GM12892 (cell line): ENCODE measurements at regions not wholly inside any gene's neighbourhood (a gene's known extent, or its start where the extent isn't known, plus 50 kb on each side); places are given as distances from the start of the nearest gene placed in this dataset.
A peak's percentile ranks its signal among the peaks of the same experiment; 100 is the strongest.
"Not testable (repeated sequence)": the region's sequence is repeated elsewhere in the genome, so short reads cannot be mapped to it uniquely, and the experiment has no call there.

Source experiments
- DNase-seq: peaks from one replicate; pipeline ENCODE4 v3.0.0; 2011; ENCODE audit not compliant: insufficient read length
- FAIRE-seq: peaks from 2 replicates; lab custom pipeline; 2011; peaks lifted over from hg19 to GRCh38; lab: Jason Lieb, UNC
- POLR2A ChIP-seq: IDR thresholded peaks from 2 replicates; pipeline ENCODE4 v1.6.1; 2011; ENCODE audit warnings: low read depth, low read length, control low read depth
- POLR2AphosphoS5 ChIP-seq: IDR thresholded peaks from 2 replicates; pipeline ENCODE4 v1.6.1; 2011; ENCODE audit warnings: low read depth, low read length, control low read depth
- TAF1 ChIP-seq: IDR thresholded peaks from 2 replicates; pipeline ENCODE4 v1.6.1; 2011; ENCODE audit warnings: low read depth, mild to moderate bottlenecking, control low read depth, low read length, borderline replicate concordance

- DNase-seq (no peak), FAIRE-seq (peak; percentile 5)
- TF ChIP-seq TAF1: no peak
- TF ChIP-seq POLR2A: no peak
- TF ChIP-seq POLR2AphosphoS5: no peak
These were observed 311.9 kb downstream of the EDEM1 start for GRCh38 chr3:5499404-5499803.

GRCh38 chr3:5503136-5503535 is 315.6 kb downstream of the EDEM1 start:
- TF ChIP-seq POLR2A: no peak
- no peak for TF ChIP-seq TAF1
- TF ChIP-seq POLR2AphosphoS5: no peak
- FAIRE-seq (no peak), DNase-seq (no peak)

GRCh38 chr3:5504135-5504534 is 316.6 kb downstream of the EDEM1 start:
- no peak for TF ChIP-seq POLR2A
- FAIRE-seq: no peak
- no peak for DNase-seq

GRCh38 chr3:5505163-5505562 is 317.7 kb downstream of the EDEM1 start:
- DNase-seq: no peak
- TF ChIP-seq TAF1 (no peak), POLR2AphosphoS5 (no peak), POLR2A (no peak)
- FAIRE-seq: no peak

- DNase-seq (no peak), FAIRE-seq (no peak)
- no peak for TF ChIP-seq TAF1
These were observed 318.5 kb downstream of the EDEM1 start for GRCh38 chr3:5505997-5506396.

GRCh38 chr3:5508860-5509259 is 321.4 kb downstream of the EDEM1 start:
- FAIRE-seq: not testable (repeated sequence)

GRCh38 chr3:5510300-5510699 is 322.8 kb downstream of the EDEM1 start:
- FAIRE-seq: no peak
- no peak for DNase-seq
- no peak for TF ChIP-seq TAF1

More at GRCh38 chr3:5508860-5509259, 321.4 kb downstream of the EDEM1 start:
- DNase-seq: not testable (repeated sequence)

GRCh38 chr3:5517921-5518320 is 330.4 kb downstream of the EDEM1 start:
- DNase-seq: no peak
- TF ChIP-seq TAF1: no peak
- FAIRE-seq: no peak

GRCh38 chr3:5520237-5520636 is 332.7 kb downstream of the EDEM1 start:
- DNase-seq (no peak), FAIRE-seq (peak; percentile 63)
- TF ChIP-seq POLR2A: no peak
- TF ChIP-seq POLR2AphosphoS5: no peak
- no peak for TF ChIP-seq TAF1

GRCh38 chr3:5523125-5523524 is 335.6 kb downstream of the EDEM1 start:
- TF ChIP-seq POLR2A (no peak), TAF1 (no peak), POLR2AphosphoS5 (no peak)
- DNase-seq (no peak), FAIRE-seq (no peak)

GRCh38 chr3:5531039-5531438 is 343.5 kb downstream of the EDEM1 start:
- FAIRE-seq (no peak), DNase-seq (no peak)
- no peak for TF ChIP-seq POLR2AphosphoS5
- TF ChIP-seq POLR2A: no peak
- TF ChIP-seq TAF1: no peak

GRCh38 chr3:5531741-5532290 is 344.3 kb downstream of the EDEM1 start:
- TF ChIP-seq POLR2A: no peak
- no peak for TF ChIP-seq POLR2AphosphoS5
- TF ChIP-seq TAF1: no peak
- DNase-seq (no peak), FAIRE-seq (no peak)

GRCh38 chr3:5540532-5540931 is 353.0 kb downstream of the EDEM1 start:
- TF ChIP-seq TAF1: no peak
- peak; percentile 81 for FAIRE-seq
- no peak for DNase-seq

GRCh38 chr3:5542472-5542871 is 355.0 kb downstream of the EDEM1 start:
- TF ChIP-seq POLR2AphosphoS5: no peak
- TF ChIP-seq TAF1: no peak
- TF ChIP-seq POLR2A: no peak
- FAIRE-seq: no peak
- DNase-seq: no peak
